HG03066 (cell line): ENCODE measurements at regions not wholly inside any gene's neighbourhood (a gene's known extent, or its start where the extent isn't known, plus 50 kb on each side); places are given as distances from the start of the nearest gene placed in this dataset.

Experiments
- ATAC-seq: cut with Tn5 transposase; IDR thresholded peaks from one replicate; pipeline ENCODE4 v1.9.1; 2021; ENCODE audit warnings: low read depth; ENCODE audit not compliant: unreplicated experiment

DNA sequence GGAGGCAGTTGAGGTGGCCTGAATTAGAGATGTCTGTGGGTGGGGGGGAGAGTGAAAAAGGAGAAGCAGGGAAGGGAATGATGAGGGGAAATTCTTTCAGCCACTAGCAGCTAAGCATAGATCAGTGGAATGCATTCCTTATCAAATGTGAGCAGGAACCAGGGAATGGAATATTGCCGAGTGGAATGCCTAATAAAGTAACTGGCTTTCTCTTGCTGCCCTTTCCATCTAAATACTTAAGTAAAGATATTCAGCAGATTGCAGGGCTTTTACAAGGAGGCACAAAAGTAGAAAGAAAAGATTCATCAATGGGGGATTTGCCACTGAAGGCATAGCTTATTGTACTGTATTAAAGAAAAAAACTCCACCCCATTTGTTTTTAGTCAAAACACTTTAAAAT is 263.0 kb upstream of the RPS6KA3 start:
- ATAC-seq, result no peak

DNA sequence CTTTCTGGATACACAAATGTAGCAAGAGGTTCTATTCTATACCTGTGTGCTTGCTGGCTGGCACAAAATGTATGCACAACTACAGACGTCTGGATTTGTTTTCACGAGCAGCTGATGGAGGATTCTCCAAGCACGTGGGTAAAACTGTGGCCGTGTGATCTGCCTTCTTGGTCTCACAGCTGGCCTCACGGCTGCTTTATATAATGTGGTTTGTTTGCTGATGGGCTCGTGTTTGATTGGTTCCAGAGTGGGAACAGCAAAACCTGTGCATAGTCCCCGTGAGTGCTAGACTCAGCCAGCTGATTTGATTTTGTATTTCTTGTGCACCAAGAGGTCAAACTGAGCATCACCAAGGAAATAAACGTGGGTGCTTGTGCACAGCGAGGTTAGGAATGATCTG is 262.6 kb upstream of the RPS6KA3 start:
- ATAC-seq, result no peak

DNA sequence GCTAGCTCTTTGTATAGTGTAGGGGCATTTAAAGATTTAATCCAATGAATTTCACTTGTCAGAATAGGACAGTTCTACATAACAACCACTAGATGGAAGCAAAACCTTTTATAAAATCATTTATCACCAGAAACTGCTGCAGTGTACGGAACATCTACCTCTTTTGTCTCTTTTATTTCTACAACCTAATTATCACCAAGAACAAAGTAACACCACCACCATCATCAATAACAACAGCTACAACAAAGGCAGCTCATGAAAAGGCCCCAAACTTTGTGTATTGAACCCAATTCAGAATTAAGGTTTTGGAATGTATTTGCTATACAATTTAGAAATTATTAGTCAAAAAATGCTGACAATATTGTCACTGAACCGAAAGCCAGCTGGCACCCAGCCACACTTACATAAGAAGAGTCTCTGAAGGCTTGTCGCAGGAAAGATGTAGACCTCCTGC is 260.9 kb upstream of the RPS6KA3 start:
- ATAC-seq, result no peak

DNA sequence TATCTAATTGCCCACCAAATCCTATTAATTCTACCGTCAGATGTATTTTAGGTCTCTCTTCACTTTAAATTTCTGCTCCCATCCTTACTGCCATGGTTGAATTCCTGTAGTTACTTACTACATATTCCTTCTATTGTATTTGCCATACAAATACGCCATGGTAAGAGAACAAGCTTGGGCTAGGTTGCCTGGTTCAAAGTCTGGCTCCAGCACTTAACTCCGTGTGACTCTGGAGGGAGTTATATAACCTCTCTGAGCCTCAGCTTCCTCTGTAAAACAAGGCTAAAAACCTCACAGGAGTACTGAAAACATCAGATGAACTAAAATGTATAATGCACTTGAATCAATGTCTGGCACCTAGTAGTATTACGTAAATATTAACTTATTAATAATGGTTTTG is 260.3 kb upstream of the RPS6KA3 start:
- no peak for ATAC-seq

DNA sequence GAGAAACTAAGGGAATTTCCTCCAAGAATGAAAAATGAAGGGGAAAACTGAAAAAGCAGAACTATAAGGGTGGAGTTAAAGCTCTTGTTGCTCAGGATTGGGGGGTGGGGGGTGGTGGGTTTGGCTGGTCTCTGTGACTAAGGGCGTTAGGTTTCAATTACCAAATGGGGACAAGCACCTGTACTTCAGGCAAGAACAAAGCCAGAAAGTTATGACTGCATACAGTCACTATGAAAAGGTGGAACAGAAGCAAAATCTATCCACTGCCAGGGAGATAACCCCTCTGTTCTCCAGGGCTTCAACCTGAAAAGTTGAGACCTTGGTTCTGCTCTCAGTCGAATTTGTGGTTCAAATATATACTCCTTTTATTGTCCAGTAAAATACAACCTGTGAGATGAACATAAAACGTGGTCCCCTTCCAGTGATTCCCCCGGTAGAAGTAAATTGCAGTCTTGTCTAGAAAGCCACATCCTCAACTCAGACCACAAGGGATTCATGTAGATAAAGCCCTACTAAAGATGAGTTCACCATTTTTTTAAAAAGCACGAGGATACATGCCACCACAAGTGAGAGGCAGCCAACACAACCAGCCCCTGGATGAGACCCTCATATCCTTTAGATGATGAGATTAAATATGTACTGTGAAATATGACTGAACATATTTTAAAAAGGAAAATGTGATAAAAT is 257.1 kb upstream of the RPS6KA3 start:
- ATAC-seq, result no peak

DNA sequence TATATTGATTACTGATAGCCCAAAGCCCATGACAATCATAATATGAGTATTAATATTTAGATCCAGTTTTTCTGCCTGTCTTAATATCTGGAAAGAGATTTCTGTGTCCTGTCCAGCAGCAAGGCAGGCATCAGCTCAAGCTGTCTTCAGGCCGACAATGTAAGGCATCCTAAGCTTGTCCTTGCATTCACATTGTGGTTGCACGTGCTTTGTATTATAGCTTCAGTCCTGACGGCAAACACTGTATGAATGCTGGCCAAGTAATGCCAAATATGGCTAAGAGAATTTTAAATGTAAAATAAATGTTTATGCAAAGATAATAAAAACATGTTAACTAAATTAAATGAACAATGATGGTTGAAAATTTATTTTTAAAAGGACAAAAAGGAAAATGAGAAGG is 255.7 kb upstream of the RPS6KA3 start:
- no peak for ATAC-seq

DNA sequence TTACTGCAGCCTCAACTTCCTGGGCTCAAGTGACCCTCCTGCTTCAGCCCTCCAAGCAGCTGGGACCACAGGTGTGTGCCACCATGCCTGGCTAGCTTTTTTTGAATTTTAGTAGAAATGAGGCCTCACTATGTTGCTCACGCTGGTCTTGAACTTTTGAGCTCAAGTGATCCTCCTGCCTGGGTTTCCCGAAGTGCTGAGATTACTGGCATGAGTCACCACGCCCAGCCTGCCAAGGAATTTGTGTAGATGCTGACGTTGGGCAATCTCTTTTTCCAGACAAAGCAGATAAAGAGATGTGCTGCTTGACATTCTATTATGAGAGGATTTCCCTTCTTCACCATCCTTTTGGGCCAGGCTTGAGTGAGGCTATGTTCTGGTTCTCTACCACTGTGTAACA is 254.5 kb upstream of the RPS6KA3 start:
- ATAC-seq, result no peak

DNA sequence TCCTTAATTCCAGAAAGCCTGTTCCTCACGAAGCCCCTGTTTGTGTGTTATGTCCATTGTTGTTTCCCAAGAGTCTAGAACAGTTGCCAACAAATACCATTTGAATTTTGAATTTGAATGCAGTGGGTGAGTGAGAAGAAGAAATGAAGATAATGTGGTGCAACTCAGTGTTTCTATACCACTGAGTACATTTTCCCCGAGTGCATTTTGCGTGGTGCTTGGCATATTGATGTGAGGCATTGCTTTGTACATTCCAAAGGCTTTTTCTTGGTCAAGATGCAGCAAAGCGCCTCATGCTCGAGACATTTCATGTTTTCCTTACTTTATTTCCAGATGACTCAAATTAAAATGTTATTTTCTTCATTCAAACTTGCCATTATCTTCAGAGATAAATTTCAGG is 253.1 kb upstream of the RPS6KA3 start:
- no peak for ATAC-seq

DNA sequence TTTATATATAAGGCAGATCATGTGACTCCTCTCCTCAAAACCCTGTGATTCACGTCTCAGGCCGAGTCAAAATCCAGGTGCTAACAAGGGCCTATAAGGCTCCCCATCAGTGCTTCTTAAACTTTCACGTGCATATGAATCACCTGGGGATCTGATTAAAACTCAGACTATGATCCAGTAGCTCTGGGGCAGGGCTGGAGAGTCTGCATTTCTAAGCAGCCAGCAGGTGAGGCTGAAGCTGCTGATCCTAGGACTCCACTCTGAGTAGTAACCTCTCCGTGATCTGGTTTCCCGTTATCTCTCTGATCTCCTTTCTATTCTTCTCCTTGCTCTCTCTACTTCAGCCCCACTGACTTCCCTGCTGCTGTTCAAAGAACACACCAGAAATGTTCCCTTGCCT is 252.4 kb upstream of the RPS6KA3 start:
- no peak for ATAC-seq

DNA sequence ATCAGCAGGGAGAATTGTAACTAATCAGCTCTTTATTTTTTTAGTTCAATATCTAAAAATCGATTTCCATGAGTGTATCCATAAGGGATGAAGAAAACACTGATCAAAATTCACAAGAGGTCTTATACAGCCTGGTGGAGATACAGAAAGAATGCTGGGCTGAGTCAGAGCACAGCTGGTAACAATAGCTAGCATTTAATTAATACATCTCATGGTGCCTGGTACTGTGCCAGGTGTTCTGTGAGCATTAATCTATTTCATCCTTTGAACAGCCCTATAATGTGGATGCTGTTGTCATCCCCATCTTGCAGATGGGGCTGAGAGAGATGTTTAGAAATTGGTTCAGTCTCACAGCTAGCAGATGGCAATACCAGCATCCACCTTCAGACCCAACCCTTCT is 250.9 kb upstream of the RPS6KA3 start:
- ATAC-seq, result no peak

DNA sequence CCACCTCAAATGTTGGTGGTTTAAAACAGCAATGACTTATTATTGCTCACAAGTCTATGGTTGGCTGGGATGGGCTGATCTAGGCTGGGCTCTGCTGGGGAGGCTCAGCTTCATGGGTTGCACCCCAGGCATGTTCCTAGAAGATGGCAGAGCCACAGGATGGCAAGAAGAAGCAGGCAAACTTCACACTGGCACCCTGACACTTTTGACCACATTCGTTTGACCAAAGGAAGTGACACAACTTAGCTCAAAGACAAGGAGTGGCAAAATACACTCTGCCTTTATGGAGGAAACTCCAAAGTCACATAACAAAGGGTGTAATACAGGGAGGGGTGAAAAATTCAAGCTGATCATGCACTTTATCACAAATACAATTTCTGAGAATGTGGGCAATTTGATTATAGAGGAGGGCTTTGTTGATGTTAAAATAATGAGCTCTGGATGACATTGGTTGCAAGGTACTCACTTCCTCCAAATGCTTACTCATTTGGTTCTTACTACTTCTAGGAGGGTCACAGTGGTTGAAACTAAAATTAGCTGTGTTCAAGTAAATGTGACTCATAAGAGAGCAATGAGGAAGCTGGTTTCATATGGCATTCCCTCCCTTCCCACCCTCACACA is 249.2 kb upstream of the RPS6KA3 start:
- peak; percentile 99 for ATAC-seq

DNA sequence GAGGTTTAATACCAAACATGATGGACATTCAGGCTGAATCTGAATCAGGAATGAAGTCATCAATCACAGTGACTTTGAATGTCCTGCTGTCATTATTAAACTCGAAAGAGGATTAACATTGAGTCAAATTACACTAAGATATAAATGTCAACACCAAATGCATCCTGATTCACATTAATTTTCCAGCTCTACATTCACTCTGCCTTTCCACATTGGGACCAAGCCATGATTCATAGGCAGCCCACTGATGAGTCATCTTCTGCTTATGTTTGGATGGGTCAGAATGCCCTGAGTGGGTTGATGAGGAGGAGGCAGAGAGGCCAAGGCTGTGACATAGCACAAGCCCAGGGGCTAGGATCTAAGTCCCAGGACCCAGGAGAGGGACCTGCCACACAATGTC is 247.6 kb upstream of the RPS6KA3 start:
- ATAC-seq, result no peak

DNA sequence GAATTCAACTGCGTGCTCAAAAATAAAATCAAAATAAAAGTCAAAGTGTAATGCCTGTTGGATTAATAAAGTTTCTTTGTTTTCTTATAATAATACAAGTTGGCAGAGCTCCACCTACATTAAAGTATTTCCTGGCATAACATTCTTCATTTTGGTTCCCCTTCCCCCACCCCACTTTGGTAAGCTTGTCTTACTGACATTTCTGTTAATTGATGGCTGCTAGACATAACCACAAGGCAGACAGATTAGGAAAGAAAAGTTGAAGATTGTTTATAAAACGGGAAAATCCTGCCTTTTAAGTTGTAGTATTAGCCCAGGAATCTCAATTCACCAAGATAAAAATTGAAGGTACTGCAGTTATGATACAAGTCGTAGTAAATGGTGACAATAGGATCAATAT is 246.5 kb upstream of the RPS6KA3 start:
- no peak for ATAC-seq

DNA sequence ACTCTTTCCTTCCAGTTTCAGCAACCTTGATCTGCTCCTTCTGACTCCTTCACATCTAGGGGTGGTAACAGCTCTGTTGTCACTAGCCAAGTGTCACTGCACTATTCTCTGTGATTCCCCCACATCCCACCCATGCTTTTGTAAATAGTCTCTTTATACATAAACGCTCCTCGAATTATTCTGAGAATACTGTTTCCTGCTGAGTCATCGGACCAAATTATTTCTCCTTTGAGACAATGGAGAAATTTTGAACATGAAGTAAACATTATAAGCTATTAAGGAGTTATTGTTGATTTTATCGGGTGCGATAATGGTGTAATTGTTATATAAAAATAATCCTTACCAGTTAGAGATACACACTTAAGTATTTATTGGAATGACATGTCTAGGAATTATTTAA is 245.1 kb upstream of the RPS6KA3 start:
- ATAC-seq, result no peak

DNA sequence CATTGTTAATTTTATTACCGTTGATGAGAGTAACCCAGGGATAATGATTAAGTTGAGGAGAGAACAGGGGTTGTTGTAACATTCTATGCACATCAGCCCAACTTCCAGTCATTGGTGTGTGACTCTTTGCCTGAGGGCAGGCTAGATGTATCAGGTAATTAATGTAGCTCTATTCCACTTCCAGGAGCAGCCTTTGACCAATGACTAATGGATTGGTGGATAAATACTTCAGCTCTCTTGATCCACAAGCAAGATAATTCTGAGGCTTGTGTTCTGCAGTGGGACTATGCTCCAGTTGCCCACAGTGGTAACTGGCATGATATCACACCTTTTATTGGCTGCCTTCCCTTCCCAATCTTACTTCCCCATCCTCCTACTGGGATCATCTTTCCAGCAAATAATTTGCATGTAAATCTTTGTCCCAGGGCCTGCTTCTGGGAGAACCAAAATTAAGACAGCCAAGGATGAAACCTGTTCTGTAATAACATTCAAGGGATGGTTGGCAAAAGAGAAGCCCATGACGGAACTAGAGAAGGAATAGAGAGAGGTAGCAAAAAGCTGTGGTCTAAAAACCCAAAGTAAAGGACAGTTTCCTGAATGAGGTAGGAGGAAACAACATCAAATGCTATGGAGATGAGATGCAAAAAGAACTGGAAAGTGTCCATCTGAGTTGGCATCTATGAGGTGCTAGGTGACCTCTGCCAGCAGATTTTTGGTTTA is 241.4 kb upstream of the RPS6KA3 start:
- no peak for ATAC-seq

DNA sequence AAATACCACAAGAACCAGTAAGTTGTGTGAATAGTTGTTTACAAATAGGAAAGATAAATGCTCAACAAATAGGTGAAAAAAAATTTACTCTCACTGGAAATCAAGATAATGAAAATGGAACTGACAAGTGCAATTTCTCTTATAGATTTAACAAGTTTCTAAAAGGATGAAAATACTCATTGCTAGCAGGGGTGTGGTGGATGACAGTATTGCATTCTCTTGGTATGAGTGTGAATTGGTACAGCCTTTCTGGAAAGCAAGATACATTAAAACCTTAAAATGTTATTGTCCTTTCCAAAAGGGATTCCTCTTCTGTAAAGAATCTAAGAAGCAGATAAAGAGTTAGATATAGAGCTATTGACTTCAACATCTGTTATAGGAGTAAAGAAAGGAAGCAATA is 240.0 kb upstream of the RPS6KA3 start:
- no peak for ATAC-seq

DNA sequence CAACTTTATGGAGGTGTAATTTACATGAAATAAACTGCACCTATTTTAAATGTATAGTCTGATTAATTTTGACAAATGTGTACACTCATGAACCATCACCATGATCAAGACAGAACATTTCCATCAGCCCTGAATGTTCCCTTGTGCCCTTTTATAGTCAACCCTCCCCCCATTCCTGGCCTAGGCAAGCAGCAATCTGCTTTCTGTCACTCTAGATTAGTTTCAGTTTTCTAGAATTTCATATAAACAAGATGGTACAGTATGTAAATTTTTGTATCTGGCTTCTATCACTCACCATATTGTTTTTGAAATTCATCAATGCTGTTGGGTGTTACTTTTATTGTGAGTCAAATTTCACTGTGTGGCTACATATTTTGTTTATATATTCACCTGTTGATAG is 234.2 kb upstream of the RPS6KA3 start:
- ATAC-seq, result no peak

DNA sequence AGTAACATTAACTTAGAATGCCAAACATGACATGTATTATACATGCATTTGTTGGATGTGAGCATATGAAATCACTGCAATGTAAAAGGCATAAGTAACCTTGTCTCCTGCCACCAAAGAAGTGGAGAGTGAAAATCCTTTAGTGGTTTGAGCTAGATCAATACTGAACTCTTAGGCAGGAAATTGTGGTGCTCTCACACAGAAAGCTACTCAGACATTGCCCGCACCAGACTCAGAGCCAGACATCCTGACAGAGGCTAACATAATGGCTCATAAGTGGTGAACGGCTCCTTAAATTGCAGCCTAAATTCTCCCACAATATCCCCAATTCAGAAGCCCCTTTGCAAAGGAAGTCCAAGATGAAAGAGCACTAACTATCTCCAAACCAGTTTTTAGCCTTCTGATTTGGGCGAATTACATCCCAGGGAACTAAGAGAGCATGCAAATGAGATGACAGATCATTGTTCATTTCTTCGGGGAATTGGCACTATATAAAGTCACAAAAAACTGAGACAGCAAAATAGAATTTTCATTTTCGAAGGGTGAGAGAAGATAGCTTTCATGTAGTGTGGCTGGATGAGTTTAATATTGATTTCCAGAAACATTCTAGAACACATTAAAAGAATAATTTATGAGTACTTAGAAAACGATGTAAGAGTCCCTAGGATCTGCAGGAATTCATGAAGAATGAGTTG is 233.6 kb upstream of the RPS6KA3 start:
- ATAC-seq, result peak; percentile 80

DNA sequence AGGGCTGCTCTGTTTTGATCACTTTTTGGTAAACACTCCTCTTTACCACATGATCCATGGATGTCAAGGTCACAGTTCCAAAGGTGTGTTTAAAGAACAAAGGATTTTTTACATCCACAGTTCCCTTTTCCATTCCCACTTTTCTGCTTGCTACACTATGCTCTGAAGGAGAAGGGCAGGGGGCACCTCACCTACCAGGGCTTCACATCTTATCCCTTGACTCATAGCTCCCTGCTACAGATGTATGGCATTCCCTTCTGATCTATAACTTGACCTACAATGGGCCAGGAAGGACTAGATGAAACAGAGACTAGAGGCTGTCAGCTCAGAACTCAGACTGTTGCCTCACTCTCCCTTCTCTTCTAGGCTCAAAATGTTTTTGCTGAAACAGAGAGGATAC is 233.1 kb upstream of the RPS6KA3 start:
- peak; percentile 35 for ATAC-seq

DNA sequence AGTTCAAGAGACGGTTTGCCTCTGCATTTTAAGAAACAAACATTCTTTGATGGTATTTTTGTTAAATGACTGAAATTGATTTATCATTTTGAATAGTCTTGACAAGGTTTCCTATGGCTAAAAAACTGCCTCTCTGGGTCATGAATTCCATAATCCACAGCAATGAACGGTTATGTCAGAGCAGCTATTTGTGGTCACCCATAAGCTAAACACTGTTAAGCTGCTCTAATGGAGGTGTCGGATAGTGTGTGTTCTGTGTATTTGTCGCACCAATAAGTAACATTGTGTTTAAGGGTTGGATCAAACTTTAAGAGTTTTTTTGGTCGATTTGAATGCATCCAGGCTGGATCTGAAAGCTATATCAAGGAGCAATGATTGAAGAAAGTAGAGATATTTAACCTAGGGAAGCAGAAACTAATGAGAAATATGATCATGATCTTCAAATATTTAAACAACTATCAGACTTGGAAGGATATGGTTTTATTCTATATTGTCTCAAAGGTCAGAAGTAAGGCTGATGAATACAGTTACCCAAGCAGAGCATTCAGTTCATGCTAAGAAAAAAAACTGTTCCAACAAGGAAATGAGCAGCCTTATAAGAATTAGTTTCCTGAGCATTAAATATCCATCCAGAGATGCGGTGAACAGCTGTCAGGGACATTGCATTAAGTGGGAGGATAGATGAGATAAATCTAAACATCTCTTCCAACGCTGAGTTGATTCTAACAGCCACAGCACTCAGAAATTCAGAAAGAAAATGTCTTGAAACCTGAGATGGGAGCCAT is 232.3 kb upstream of the RPS6KA3 start:
- ATAC-seq, result no peak

DNA sequence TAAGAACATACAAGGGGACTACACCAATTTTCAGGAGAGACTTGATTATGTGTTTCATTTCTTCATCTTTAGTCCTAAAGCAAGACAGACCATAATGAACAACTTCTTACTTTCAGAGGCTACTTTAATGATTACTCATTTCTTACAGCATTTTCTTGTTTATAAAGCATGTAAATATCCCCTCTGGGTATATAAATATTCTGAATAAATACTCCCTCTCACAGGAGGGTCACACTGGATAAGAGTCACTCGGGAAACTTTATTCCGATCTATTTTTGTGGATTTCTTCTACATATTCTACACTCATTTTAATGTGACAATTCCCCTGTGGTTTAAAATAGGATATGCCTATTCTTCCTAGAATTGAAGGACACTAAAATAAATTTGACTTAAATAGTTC is 228.9 kb upstream of the RPS6KA3 start:
- no peak for ATAC-seq
